DND-41 (cell line): ENCODE measurements at regions not wholly inside any gene's neighbourhood (a gene's known extent, or its start where the extent isn't known, plus 50 kb on each side); places are given as distances from the start of the nearest gene placed in this dataset.

ENCODE experiments used
- ATAC-seq: fragments of 200-7000 bp; cut with Tn5 transposase; 3 replicates; pipeline ENCODE4 v1.9.1; 2021; ENCODE audit warnings: low read depth; ENCODE audit not compliant: insufficient read depth
- DNase-seq: peaks from one replicate; pipeline ENCODE4 v3.0.0-alpha.2; 2020
- H2AFZ ChIP-seq: 2 replicates; pipeline ENCODE4 v1.6.0; 2012; ENCODE audit warnings: low read depth, low read length
- H3K27ac ChIP-seq: 2 replicates; pipeline ENCODE4 v1.5.1; 2012; ENCODE audit warnings: low read length, inconsistent platforms
- H3K27me3 ChIP-seq: fragments of 200-600 bp; sonication (generic); 2 replicates; pipeline ENCODE4 v1.6.0; 2012; ENCODE audit warnings: low read length, mild to moderate bottlenecking, inconsistent platforms; ENCODE audit not compliant: insufficient read depth, poor library complexity
- H3K36me3 ChIP-seq: 2 replicates; pipeline ENCODE4 v1.5.1; 2012; ENCODE audit warnings: low read length, inconsistent platforms; ENCODE audit not compliant: insufficient read depth
- H3K4me1 ChIP-seq: 2 replicates; pipeline ENCODE4 v1.5.1; 2012; ENCODE audit warnings: mild to moderate bottlenecking, low read length; ENCODE audit not compliant: insufficient read depth
- H3K4me2 ChIP-seq: 2 replicates; pipeline ENCODE4 v1.6.0; 2012; ENCODE audit warnings: mild to moderate bottlenecking, moderate library complexity, low read length, inconsistent platforms; ENCODE audit not compliant: insufficient read depth
- H3K4me3 ChIP-seq, 2 experiments: fragments of 200-600 bp in 1 of 2; shearing (Covaris generic) in 1 of 2; 2 replicates each; pipeline ENCODE4 v1.5.1; 2012 to 2016; ENCODE audit warnings: inconsistent platforms in 2 of 2, low read length in 2 of 2, mild to moderate bottlenecking in 2 of 2, low read depth in 1 of 2, moderate library complexity in 1 of 2
- H3K79me2 ChIP-seq: 2 replicates; pipeline ENCODE4 v1.6.0; 2012; ENCODE audit warnings: low read length, inconsistent platforms; ENCODE audit not compliant: insufficient read depth
- H3K9ac ChIP-seq: 2 replicates; pipeline ENCODE4 v1.6.0; 2012; ENCODE audit warnings: low read depth, mild to moderate bottlenecking, inconsistent platforms, low read length, moderate library complexity
- H3K9me3 ChIP-seq: 2 replicates; pipeline ENCODE4 v1.5.1; 2012; ENCODE audit warnings: low read length, moderate library complexity, mild to moderate bottlenecking, inconsistent platforms; ENCODE audit not compliant: insufficient read depth, severe bottlenecking
- H4K20me1 ChIP-seq: 2 replicates; pipeline ENCODE4 v1.6.0; 2012; ENCODE audit warnings: low read length; ENCODE audit not compliant: insufficient read depth
- CTCF ChIP-seq: IDR thresholded peaks from 2 replicates; pipeline ENCODE4 v1.5.1; 2012; ENCODE audit warnings: borderline replicate concordance, low read length, moderate library complexity, mild to moderate bottlenecking; ENCODE audit not compliant: poor library complexity, severe bottlenecking; ENCODE audit errors: extremely low read depth
- EZH2 ChIP-seq: IDR thresholded peaks from 3 replicates; pipeline ENCODE4 v1.6.1; 2012; ENCODE audit warnings: borderline replicate concordance, low read depth, mild to moderate bottlenecking, moderate library complexity, low read length, inconsistent platforms; ENCODE audit not compliant: severe bottlenecking

GRCh38 chr7:155883491-155884224 is 71.4 kb upstream of the SHH start:
- Histone ChIP-seq H4K20me1 (no peaks in the 10 kb centered on the region), H3K4me2 (no peak overlapping the region), H2AFZ (no peak overlapping the region; the same call in 1 of the 2 replicates), H3K4me1 (no peaks in the 10 kb centered on the region), H3K4me3 (no peak overlapping the region), H3K27me3 (no peaks in the 10 kb centered on the region), H3K9me3 (no peaks in the 10 kb centered on the region), H3K36me3 (no peaks in the 10 kb centered on the region), H3K27ac (no peak overlapping the region), H3K79me2 (no peaks in the 10 kb centered on the region), H3K9ac (no peak overlapping the region)
- TF ChIP-seq CTCF: no peak
- TF ChIP-seq EZH2: no peak
- DNase-seq (no peak), ATAC-seq (no peak)

- Histone ChIP-seq H3K4me2 (no peak overlapping the region), H3K79me2 (no peaks in the 10 kb centered on the region), H4K20me1 (no peaks in the 10 kb centered on the region), H3K27ac (no peak overlapping the region), H3K27me3 (no peaks in the 10 kb centered on the region), H3K4me1 (no peaks in the 10 kb centered on the region), H3K9me3 (no peaks in the 10 kb centered on the region), H2AFZ (no peak overlapping the region), H3K36me3 (no peaks in the 10 kb centered on the region), H3K9ac (no peak overlapping the region), H3K4me3 (no peak overlapping the region)
- DNase-seq: no peak
- ATAC-seq: no peak
- TF ChIP-seq EZH2: no peak
- no peak for TF ChIP-seq CTCF
Measured at GRCh38 chr7:155882596-155882995, 70.3 kb upstream of the SHH start.

GRCh38 chr7:155881471-155882350 is 69.4 kb upstream of the SHH start:
- TF ChIP-seq EZH2 (no peak), CTCF (no peak)
- Histone ChIP-seq H4K20me1 (no peaks in the 10 kb centered on the region), H3K4me1 (no peaks in the 10 kb centered on the region), H3K79me2 (no peaks in the 10 kb centered on the region), H3K9me3 (no peaks in the 10 kb centered on the region), H3K4me3 (no peak overlapping the region), H3K27ac (no peak overlapping the region), H3K27me3 (no peaks in the 10 kb centered on the region), H3K36me3 (no peaks in the 10 kb centered on the region), H2AFZ (no peak overlapping the region), H3K4me2 (no peak overlapping the region), H3K9ac (no peak overlapping the region)
- DNase-seq: no peak
- no peak for ATAC-seq
